Inferior parietal cortex (tissue), 1 donor: ENCODE measurements at regions not wholly inside any gene's neighbourhood (a gene's known extent, or its start where the extent isn't known, plus 50 kb on each side); places are given as distances from the start of the nearest gene placed in this dataset.
"Not testable (repeated sequence)": the region's sequence is repeated elsewhere in the genome, so short reads cannot be mapped to it uniquely, and the experiment has no call there.

Experiments used
- DNase-seq: peaks from one replicate; pipeline ENCODE4 v3.0.0-alpha.2; 2016; ENCODE audit errors: extremely low spot score

DNA sequence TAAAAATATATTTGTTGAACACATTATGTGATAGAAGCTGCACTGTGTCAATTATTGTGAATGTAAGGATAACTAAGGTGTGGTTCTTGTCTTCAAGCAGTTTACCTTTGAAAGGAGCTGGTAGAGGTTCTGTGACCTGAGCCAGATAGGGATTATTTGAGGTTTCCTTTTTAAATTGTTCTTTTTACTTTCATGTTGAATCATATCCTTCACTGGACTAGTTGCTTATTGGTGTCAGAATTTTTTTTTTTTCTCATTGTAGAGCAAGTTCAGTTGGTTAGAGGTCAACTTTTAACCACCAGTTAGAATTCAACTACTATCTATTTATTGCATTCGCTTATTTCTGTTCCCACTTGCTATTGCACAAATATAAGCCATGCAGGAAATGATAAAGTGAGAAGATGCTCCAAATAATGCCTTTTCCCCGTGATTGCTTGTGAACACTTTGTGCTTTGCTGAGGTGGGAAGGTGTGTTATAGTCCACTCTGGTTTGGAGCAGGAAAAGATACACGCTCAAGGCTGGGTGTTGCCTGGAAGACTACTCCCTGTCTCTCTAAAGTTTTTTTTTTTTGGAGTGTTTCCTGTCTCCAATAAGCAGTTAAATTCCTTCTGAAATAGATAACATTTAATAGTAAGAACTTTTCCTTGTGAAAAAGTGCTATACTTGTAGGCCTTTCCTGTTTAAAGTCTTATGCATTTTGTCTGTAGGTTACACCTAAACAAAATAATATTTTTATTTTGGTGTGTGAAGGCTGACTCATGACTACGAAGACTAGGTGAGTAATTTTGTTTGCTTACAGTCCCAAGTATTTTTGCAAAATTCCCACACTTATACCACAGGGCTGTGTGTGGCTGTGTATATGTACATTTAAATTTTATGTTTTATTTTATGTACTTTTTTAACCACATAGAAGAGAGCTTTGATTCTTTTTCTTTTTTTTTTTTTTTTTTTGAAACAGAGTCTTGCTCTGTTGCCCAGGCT, 83.8 kb upstream of the LCORL start:
- no peak for DNase-seq

DNA sequence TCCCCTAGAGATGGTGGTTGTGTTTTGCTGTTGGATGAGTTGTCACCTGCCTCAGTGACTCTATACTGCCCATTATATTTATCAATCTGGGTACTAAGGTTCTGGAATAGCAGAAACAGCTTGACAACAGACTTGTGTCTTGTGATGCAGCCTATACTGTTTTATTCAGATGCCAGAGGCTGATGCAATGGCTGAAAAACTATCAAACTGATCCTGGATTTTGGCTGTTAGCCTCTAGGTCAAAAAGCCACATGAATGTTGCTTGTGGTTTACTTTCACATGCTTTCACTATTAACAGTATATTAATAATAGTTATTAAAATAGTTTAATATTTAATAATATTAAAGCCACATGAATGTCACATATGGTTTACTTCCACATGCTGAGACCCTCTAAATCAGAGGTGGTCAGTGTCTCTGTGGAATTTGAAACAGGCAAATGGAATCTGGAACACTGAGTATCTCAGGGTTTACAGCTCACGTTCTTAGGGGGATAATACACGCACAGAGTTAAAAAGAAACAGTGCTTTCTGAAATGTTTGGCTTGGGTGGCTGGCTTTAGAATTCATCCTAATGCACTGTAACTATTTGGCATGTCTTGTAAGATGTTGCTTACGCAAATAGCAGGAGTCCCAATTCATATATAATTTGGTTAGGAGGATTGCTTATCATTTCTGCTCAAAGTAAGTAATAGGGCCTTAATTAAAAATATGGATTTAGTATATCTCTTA, 82.5 kb upstream of the LCORL start:
- no peak for DNase-seq

DNA sequence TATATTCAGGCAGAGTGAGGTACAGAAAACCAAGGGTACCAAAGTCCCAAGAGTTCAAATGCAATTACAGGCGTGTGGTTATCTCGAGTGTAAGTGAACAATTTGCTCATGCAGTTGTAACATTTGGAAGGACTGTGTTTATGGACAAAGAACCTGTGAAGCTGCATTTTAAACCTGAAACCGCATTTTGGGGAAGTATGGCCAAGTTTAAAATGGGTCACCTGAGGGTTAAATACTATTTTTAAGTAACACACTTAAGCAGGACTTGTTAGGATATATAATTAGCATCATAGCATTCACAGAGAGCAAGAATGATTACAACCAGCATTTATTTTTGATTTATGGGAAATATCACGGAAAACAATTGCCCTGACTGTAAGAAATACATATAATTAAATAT, 79.1 kb upstream of the LCORL start:
- DNase-seq: no peak

DNA sequence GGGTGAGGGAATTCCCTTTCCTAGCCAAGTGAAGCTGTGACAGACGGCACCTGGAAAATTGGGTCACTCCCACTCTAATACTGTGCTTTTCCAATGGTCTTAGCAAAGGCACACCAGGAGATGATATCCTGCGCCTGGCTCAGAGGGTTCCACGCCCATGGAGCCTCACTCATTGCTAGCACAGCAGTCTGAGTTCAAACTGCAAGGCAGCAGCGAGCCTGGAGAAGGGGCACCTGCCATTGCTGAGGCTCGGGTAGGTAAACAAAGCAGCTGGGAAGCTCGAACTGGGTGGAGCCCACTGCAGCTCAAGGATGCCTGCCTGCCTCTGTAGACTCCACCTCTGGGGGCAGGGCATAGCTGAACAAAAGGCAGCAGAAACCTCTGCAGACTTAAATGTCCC, 68.9 kb upstream of the LCORL start:
- DNase-seq: not testable (repeated sequence)

DNA sequence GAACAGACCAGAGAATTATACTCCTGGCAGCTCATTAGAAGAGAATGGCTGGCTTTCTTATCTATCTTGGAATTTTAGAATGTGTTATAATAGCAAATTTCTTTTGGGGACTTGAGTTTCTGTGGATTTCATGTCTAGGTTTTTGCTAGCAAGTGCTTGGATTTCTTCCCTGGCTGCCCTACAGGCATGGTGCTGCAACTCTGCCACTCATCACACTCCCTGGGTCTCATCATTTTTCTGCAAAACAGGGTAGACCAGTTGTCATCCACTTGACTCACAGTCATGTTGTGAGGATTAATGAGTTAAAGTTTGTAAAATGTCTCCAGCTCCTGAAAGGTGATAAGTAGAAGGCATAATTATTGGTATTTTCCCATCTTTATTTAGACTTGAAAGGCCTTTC, 60.7 kb upstream of the LCORL start:
- DNase-seq: no peak

DNA sequence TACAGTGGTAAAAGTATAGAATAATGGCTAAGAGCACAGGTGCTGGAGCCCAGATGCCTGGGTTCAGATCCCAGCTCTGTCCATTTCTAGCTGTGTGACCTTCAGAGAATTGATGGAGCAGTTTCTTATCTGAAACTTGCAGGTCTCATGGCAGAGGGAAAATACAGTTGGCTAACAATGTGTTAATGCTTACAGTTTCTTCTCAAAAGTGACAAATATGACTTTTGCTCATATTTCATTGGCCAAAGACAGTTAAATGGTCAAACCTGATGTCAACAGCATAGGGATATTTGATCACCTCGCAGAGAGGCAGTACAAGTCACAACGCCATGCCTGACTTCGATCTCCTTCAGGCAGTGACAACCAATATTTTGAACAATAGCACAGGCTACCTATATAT, 60.2 kb upstream of the LCORL start:
- DNase-seq: no peak

DNA sequence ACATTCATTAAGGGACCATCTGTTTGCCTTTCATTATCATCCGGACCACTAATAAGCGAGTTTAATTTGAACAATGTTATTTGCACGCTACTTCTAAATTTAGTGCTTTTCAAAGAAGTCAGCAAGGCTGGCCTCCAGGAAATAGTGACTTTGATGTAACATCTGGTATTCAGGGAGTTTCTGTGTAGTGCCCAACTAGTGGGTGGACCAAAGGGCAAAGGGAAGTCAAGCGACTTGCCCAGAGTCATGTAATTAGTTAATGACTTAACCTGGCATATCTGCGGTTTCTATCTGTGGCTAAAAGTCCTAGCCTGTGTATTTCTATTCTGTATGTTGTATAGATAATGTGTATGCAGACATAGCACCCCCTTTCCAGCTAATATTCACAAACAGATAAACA, 56.3 kb upstream of the LCORL start:
- no peak for DNase-seq

DNA sequence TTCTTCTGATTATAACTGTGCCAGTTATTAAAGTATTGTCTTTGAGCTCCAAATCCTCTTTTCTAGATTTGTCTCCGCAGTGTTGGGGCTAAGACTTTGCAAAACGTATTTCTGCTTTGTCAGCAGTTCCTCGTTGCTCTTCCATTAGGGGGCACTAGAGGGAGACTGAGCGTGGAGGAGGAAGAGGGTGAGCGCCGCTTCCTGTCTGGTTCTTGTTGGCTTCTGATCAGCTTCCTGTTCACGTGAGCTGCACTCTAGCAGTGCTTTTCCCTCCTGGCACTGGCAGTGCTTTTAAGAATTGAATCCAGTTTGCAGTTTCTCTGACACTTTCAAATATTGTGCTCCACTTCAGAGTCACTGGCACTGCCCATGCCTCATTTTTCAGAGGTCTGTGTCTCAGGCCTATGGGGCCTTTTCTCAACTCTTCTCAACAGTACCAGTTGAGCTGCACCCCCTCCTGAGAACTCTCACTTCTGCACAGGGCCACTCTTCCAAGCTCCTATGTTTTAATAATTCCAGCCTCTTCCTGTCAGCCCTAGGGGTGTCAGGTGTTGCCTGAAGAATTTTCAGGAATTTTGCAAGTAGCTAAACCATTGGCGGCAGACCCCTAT, 54.4 kb upstream of the LCORL start:
- DNase-seq: no peak

DNA sequence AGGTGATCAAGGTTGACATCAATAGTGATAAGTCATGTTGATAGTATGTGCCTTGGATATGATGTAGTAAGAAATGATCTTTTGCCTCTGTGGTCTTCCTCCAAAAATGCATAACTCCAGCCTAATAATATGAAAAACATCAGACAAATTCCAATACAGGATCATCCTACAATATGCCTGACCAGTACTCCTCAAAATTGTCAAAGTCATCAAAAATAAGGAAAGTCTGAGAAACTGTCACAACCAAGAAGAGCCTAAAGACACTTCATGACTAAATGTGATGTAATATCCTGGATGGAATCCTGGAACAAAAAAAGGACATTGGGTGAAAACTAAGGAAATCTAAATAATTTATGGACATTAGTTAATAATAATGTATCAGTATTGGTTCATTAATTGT, 50.3 kb upstream of the LCORL start:
- no peak for DNase-seq
